Cardiac septum (tissue), 1 donor: ENCODE measurements at regions not wholly inside any gene's neighbourhood (a gene's known extent, or its start where the extent isn't known, plus 50 kb on each side); places are given as distances from the start of the nearest gene placed in this dataset.

Experiments used
- DNase-seq: peaks from one replicate; pipeline ENCODE4 v3.0.0-alpha.2; 2020; ENCODE audit warnings: low spot score
- intact Hi-C: fragments of 100-400 bp; cut with DNase I; formaldehyde crosslinking; loops from one replicate; pipeline ENCODE4 v1.14.0; 2022
- donor health status: DM: no; HTN: no; CAD: no.

DNA sequence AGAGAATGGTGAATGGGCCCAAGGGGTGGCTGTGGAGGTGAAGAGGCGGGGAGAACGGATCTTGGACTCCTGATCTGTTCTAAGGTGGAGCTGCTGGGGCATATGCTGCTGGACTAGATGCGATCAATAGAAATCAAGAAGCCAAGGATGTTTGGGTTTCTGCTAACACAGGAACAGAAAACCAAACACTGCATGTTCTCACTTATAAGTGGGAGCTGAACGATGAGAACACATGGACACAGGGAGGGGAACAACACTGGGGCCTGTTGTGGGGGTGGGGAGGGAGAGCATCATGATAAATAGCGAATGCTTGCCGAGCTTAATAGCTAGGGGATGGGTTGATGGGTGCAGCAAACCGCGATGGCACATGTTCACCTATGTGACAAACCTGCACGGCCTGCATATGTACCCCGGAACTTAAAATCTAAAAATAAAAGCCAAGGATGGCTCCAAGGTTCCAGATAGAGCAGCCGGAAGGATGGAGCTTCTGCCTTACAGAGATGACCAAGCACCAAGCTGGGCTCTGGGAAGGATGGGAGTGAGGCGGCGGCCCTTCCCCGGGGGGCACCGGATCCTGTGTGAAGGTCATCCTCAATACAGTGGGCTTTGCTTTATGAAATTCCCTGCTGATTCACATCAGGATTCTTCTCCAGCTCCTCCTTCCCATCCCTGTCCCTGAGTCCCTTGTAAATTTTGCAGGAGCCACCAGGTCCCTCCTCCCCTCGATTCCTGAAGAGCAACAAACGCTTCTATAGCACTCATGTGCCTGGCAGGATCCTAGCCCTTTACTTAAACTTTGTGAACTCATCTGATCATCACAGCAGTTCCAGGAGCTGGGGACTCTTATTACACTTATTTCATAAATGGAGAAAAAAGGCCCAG is 109.2 kb upstream of the PTPN1 start:
- intact Hi-C loops: loop anchor here (5.0 kb wide), 1 partner anchor 176 kb away; no protein-coding TSS in a partner anchor
- no peak for DNase-seq

DNA sequence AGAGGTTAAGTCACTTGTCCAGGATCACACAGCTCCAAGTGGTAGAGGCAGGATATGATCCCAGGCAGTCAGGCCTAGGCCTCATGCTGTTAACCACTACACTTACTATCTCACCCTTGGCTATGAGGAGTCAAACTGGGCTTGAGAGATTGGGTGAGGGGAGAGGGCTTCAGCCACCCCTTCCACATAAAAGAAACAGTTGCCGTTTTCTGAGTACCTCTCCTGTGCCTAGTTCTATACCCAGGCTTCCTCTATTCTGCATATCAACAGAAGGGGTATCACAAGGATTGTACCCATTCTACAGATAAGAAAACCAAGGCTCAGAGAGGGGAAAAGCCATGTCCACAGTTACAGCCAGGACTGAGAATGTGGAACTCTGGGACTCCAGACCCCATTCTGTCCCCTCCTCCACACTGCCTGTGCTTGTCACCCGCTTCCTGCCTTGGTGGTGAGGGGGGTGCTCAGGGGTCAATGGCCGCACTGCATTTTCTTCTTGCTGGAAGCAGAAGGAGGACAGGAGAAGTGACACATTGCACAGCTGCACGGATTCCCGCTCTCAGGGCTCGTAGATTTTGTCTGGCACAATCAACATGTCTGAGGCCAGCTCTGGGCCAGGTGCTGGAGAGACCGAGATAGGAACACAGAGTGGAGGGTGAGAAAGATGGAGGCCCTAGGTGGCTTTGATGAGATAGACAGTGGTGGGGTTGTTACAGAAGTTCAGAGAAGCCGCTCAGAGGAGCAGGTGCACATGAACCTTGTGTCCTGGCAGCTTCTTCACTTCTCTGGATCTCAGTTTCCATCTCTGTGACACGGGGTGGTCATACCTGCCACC is 108.4 kb upstream of the PTPN1 start:
- intact Hi-C loops: loop anchor here (5.0 kb wide), 1 partner anchor 175 kb away; no protein-coding TSS in a partner anchor
- no peak for DNase-seq

DNA sequence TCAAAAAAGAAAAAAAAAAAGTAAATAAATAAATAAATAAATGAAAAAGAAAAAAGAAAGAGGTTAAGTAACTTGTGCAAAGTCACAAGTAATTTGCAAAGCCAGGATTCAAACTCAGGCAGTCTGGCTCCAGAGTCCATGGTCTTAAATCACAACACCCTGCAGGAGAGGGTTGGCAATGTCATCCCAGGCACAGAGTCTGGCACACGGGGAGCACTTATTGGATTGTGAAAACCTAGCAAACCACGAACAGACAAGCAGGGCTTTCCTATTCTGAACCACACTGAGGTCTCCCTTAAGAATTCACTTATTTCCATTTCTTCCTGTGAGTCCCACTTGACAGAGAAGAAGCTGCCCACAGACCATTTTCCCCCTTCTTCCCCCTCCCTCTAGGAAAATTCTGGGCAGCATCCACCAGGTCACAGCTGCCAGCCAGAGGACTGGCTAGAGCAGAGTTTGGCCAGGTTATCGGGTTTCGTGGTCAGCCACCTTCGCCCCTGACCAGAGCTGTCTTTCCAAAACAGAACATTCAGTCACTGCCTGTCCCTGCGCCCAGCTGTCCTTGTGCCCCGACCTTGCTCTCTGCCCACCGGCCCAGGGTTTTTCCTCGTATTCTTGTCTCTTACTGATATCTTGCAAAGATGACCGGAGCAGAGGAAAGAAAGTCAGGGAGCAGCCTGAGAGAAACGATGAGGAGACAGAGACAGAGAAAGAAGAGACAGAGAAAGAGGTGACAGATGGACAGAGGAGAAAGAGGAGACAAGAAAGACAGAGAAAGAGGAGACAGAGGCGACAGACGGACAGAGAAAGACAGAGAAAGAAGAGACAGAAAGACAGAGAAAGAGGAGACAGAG is 106.4 kb upstream of the PTPN1 start:
- intact Hi-C loops: loop anchor here (5.0 kb wide), 1 partner anchor 174 kb away; no protein-coding TSS in a partner anchor
- no peak for DNase-seq

DNA sequence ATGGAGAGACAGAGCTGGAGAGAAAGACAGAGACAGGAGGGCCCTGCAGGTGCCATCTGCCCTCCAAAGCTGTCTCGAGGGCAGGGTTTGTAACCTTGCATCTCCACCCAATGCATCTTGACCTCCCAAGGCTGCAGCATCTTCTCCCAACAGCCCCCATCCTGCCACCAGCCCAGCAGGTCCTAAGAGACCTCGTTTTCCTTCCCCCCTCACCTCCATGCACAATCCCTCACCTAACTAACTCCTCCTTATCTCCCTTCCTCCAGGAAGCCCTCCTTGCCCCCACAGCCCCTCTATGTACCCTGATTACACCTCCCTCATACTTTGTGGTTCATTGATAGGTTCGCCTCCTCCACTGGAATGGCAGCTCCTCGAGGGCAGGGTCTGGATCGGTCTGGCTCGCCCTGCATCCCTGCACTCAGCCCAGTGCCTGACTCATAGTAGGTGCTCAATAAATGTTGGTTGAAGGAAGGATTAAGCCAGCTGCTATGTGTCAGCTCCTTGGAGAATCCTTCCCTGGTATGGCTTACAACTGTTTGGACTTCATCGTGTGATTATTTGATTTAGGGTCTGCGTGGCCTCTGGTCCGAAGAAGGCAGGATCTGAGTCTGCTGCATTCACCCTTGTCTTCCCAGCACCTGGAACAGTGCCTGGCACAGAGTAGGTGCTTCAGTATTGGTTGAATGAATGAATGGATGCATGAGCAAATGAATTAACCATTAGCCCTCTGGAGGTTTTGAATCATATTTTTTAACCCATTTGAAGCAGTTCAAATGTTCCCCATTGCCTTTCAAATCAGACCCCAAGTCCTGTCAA is 105.6 kb upstream of the PTPN1 start:
- intact Hi-C loops: loop anchor here (5.0 kb wide), 1 partner anchor 173 kb away; no protein-coding TSS in a partner anchor
- no peak for DNase-seq

DNA sequence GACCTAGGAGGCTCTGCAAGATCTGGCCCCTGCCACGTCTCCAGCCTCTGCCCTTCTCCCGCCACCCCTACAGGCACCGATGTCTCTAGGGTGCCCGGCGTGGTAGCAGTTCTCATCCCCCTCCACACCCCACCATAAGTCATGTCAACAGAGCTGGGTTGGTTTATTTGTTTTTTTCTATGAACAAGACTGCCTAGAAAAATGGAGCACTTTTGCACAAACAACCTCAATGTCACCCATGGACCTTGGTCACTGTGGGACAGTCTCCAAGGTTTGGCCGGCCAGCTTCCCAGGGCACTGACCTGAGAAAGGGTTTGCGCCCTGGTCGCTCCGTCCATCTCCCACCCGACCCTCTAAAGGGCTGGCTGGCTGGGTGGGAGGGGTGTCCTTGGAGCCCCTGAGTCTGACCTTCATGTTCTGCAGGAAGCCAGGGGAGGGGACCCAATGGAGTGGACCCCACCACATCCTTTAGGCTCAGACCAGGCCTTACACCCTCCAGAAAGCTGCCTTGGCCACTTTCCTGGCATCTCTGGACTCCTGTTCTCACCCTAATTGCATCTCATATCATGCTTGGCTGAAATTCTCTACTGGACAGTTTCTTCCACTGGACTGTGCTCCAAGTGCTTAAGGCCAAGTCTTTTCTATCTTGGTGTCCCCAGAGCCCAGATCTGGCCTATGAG is 104.8 kb upstream of the PTPN1 start:
- no peak for DNase-seq
- intact Hi-C loops: no loop called here

DNA sequence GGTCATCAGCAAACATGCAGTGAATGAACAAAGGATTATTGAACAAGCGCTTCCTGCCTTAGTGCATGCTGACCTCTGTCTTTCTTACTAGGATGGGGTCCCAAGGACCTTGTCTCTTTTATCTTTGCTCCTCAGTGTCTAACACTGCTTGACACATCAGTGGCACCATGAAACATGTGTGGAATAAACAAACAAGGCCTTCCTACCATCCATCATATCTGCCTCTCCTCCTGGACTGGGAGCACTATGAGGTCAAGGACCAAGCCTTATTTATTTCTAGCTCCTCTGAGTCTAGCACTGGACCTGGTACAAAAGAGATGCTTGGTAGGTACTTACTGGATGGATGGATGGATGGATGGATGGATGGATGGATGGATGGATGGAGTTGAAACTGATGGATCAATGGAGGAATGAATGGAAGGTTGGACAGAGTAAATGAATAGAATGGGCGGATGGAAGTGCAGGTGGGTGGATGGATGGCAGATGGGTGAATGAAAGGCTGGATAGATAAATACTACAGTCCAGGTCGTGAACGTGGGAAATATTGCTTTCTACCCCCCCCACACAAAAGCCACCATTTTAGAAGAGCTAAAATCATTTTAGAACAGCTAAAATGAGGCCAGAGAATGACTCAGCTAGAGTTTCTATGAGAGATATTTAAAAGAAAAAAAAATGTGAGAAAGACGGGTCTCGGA is 104.1 kb upstream of the PTPN1 start:
- intact Hi-C loops: no loop called here
- DNase-seq: no peak

DNA sequence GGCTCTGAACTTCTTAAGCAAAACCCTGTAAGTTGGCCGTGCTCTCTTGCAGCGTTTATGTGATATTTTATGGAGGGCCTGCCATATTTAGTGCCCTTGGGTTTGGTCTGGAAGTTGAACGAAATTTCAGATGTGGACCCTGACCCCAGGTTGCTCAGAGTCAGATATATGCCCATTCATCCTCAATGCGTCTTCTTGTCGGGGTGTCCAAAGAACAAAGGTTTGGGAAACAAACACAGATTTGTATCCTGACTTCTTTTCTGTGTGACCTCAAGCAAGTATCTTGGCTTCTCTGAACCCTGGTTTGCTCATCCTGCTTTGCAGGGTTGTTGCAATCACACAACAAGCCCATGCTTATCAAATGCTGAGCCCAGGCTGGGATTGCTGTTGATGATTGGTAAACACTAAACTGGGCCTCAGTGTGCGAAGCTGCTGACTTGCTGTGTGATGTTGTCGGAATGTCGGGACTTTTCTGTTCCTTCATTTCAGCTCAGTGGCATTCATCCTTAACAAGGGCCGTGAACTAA is 103.5 kb upstream of the PTPN1 start:
- DNase-seq: no peak
- intact Hi-C loops: no loop called here

DNA sequence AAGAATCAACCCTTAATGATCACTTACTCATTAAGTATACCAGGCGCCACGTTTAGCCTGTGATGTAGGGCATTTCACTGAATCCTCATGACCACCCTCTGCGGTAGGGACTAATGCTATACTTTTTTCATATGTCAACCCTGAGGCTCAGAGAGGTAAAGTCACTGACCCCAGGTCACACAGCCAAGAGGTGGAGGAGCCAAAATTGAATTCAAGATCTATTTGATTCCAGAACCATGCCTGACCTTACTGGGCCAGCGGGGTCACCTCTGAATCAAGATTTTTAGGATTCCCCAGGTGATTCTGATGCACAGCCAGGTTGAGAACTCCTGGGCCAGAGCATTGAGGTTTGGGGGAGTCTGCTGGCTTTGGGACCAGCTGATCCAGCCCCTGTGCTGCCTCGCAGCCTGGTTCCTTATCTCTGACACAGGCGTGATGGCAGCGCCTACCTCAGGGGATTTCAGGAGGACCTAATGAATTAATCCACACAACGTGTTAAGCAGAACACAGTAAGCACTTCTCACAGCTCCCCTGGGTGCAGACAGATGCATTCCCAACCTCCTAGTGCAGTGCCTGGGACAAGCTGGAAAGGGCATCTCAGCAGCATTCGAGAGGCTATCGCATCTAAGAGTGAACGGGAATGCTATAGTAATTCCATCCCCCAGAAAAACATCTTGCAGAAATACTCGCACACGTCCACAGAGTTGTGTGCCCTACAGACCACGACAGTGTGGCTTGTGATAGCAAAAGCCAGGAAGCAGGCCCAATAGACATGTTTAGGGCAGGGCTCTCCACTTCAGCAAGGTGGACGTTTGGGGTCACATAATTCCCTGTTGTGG is 101.4 kb upstream of the PTPN1 start:
- no peak for DNase-seq

DNA sequence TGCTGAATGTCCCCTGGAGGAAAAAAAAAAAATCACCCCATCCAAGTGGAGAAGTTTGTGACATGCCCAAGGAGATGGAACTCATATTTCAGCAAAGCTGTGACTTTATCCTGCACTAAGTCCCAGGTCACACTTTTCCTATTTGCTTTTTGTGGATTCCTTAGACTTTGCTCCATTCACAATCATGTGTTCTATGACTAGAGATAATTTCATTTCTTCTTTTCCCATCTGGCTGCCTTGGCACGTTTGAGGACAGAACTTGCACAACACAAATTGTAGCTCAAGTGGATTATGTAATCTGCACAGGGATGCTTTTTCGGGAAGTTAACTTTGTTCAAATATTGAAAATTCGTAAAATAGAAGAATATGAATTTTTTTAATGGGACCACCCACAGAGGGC is 100.7 kb upstream of the PTPN1 start:
- intact Hi-C loops: no loop called here
- DNase-seq: no peak

More for the DNA sequence above, 101.4 kb upstream of the PTPN1 start:
- intact Hi-C loops: no loop called here

DNA sequence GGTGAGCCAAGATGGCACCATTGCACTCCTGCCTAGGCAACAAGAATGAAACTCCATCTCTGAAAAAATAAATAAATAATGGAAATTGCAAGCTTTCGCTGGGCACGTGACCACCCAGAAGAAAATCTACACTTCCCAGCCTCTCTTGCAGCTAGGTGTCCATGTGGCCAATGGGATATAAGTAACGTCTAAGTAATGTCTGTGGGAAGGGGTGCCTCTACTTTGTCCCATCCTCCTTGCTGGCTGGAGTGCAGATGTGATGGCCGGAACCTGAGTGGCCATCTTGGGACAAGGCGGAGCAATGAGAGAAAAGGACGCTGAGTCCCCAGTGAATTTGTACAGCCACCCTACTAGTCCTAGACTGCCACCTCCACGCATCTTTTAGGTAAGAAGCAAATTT is 99.8 kb upstream of the PTPN1 start:
- intact Hi-C loops: no loop called here
- no peak for DNase-seq

DNA sequence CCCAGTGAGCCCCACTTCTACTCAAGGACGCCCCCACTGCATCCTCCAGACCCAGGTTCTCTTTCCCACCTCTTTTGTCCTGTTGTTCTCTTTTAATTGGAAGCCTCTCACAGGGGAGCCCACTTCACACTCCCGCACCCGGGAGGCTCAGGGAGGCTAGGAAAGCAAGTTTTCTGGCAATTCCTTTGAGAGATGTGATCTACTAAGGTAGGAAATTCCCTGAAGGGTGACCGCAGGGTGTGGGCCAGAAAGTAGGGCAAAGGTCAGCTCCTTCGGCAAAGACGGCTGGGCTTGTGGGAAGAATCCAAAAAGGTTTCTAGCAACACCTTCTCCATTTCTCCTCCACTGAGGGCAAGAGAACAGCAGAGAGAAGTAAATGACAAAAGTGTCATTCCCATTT is 98.1 kb upstream of the PTPN1 start:
- intact Hi-C loops: no loop called here
- no peak for DNase-seq

DNA sequence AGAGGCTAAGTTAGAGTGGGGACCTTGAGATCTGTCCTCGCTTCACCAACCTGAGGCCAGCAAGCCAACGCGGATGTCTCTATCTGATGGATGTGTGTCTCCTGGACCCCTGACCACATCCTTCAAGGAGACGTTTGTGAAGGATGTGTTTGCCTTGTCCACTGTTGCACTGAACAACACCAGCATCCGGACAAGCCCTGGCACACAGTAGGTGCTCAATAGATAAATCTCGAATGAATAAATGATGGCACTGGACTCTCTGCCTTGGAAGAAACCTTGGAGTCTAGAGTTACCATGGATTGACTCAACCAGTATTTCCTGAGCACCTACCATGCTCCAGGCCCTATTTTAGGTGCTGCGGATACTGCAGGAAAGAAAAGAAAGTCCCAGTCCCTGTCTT is 97.7 kb upstream of the PTPN1 start:
- DNase-seq: no peak
- intact Hi-C loops: no loop called here

DNA sequence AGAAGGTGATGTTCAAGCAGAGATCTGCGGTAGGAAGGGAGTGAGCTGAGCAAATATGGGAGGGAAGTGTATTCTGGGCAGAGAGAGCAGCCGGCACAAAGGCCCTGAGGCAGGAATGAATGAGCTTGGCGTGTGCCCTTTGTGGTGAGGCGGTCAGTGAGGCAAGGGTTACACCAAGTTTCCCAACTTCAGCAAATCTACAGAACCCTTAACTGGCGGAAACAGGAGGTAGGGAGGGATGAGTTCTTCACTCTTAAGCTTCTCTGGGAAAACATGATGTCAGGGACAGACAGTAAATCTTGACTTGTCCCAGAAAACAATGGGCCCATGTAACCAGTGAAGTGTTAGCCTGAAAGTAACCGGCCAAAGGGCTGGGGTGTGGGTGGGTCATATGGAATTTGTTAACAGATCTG is 97.1 kb upstream of the PTPN1 start:
- intact Hi-C loops: no loop called here
- DNase-seq: no peak

DNA sequence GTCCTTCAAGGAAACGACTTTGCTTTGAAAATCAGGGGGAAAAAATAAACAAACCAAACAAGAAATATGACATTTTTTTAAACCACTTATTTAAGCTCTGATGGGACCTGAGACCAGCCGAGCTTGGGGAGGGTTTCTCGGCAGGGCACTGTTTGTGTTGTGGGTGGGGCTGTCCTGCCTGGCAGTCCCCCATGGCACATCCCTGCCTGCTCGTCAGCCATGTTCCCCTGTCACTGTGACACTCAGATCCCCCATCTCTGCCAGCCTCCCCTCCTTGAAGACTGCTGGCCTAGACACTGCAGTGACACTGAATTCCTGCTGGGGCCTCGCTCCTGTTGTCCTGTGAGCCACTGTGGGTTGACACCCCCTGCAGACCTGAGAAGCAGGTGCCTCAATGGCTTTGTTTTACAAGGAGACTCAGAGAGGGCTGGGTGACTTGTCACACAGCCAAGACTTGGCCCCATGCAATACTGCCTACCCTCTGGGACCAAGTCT is 95.1 kb upstream of the PTPN1 start:
- DNase-seq: no peak
- intact Hi-C loops: loop anchor here (1.0 kb wide), 2 partner anchors 16 to 36 kb away; no protein-coding TSS in a partner anchor

DNA sequence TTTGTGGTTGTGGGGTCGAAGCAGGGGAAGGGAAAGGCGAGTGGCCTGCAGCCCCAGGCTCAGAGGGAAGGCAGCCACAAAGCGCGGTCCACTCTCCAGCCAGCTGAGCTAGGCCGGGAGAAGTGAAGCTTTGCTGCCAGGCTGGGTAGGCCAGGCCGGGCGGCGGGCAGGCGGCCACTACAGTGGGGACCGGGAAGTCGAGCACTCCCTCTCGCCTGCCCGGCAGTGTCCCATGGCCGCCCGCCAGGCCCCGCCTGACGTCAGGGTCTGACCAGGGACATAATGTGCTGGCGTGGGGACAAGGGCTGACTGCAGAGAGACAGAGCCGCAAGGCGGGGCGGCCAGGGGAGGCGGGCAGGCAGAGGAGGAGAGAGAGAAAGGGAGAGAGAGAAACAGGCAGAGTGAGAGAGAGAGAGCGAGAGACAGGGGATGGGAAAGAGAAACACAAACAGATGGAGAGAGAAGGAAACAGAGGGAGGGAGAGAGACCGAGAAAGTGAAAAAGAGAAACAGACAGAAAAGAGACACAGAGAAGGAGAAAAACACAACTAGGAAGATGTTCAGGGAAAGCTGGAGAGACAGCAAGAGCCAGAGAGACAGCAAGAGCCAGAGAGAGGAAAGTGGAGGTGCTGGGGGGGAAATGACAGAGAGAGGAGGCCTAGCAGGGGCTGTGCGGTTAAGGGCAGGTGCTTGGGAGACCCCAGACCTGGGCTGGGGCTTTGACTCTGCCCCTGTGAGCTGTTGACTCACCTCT is 94.5 kb upstream of the PTPN1 start:
- DNase-seq: peak; percentile 97
- intact Hi-C loops: loop anchor here (1.0 kb wide), 2 partner anchors 16 to 36 kb away; no protein-coding TSS in a partner anchor
